H1 (cell line): ENCODE measurements at regions not wholly inside any gene's neighbourhood (a gene's known extent, or its start where the extent isn't known, plus 50 kb on each side); places are given as distances from the start of the nearest gene placed in this dataset.

ENCODE experiments used
- CTCF ChIA-PET: fragments of 300-600 bp; sonication (Branson Sonifier 250); formaldehyde crosslinking; loops from one replicate; lab custom pipeline; 2021; ENCODE audit not compliant: partially characterized antibody; lab: Charles Lee
- POLR2A ChIA-PET: fragments of 300-600 bp; sonication (Branson Sonifier 250); formaldehyde crosslinking; loops from one replicate; lab custom pipeline; 2021; ENCODE audit warnings: inconsistent platforms; ENCODE audit not compliant: partially characterized antibody; lab: Charles Lee
- DNase-seq, 2 experiments: peaks; one replicate each; pipeline versions ENCODE4 v3.0.0 to v3.0.0-alpha.2; 2010 to 2022; ENCODE audit warnings: low spot score in 2 of 2, low read depth in 1 of 2, mixed read lengths in 1 of 2
- FAIRE-seq: peaks from 2 replicates; lab custom pipeline; 2011; peaks lifted over from hg19 to GRCh38; lab: Jason Lieb, UNC
- H2AFZ ChIP-seq: 2 replicates; pipeline ENCODE4 v1.8.1; 2012; ENCODE audit warnings: low read length, inconsistent platforms
- H2AK5ac ChIP-seq: 2 replicates; pipeline ENCODE4 v1.6.1; 2013; ENCODE audit warnings: low read depth, low read length
- H2BK120ac ChIP-seq: replicated peaks from 2 replicates; pipeline ENCODE3; 2013; ENCODE audit warnings: low read depth, low read length, inconsistent platforms
- H2BK12ac ChIP-seq: 2 replicates; pipeline ENCODE4 v1.6.1; 2013; ENCODE audit warnings: low read depth, low read length
- H2BK15ac ChIP-seq: 2 replicates; pipeline ENCODE4 v1.6.1; 2013; ENCODE audit warnings: low read length
- H2BK20ac ChIP-seq: 2 replicates; pipeline ENCODE4 v1.6.1; 2013; ENCODE audit warnings: low read length
- H2BK5ac ChIP-seq: 2 replicates; pipeline ENCODE4 v1.6.1; 2013; ENCODE audit warnings: low read depth, low read length
- H3K14ac ChIP-seq: 2 replicates; pipeline ENCODE4 v1.6.1; 2013; ENCODE audit warnings: inconsistent platforms; ENCODE audit not compliant: insufficient read length
- H3K18ac ChIP-seq: 2 replicates; pipeline ENCODE4 v1.6.1; 2013; ENCODE audit warnings: low read length; ENCODE audit errors: extremely low read depth
- H3K23ac ChIP-seq: 2 replicates; pipeline ENCODE4 v1.6.1; 2013; ENCODE audit warnings: inconsistent platforms; ENCODE audit not compliant: insufficient read length
- H3K23me2 ChIP-seq: 2 replicates; pipeline ENCODE4 v1.6.1; 2013; ENCODE audit warnings: low read depth, low read length
- H3K27ac ChIP-seq: 2 replicates; pipeline ENCODE4 v1.6.1; 2011; ENCODE audit warnings: low read depth, low read length, inconsistent platforms
- H3K27me3 ChIP-seq, 4 experiments: replicated peaks in 1 of 4; 1 replicate in 1 of 4; 2 replicates in 3 of 4; pipeline versions ENCODE4 v1.6.1 to v1.8.1; 2011 to 2013; ENCODE audit warnings: low read length in 3 of 4, mild to moderate bottlenecking in 3 of 4, inconsistent platforms in 2 of 4, mixed read lengths in 2 of 4, moderate library complexity in 1 of 4; ENCODE audit not compliant: control insufficient read depth in 3 of 4, insufficient read depth in 3 of 4; ENCODE audit errors: extremely low read depth in 1 of 4
- H3K36me3 ChIP-seq, 4 experiments: 2 replicates each; pipeline versions ENCODE4 v1.6.1 to v1.8.1; 2011 to 2013; ENCODE audit warnings: mild to moderate bottlenecking in 4 of 4, low read length in 3 of 4, moderate library complexity in 2 of 4, control low read depth in 1 of 4, inconsistent platforms in 1 of 4; ENCODE audit not compliant: insufficient read depth in 4 of 4, control insufficient read depth in 2 of 4
- H3K4ac ChIP-seq: replicated peaks from 2 replicates; pipeline ENCODE3; 2013; ENCODE audit warnings: low read length, low read depth, mixed read lengths, inconsistent platforms; ENCODE audit not compliant: insufficient read length
- H3K4me1 ChIP-seq, 4 experiments: replicated peaks in 1 of 4; 1 replicate in 1 of 4; 2 replicates in 3 of 4; pipeline versions ENCODE4 v1.6.1 to v1.8.1; 2011 to 2013; ENCODE audit warnings: low read length in 3 of 4, inconsistent platforms in 2 of 4, mixed read lengths in 1 of 4; ENCODE audit not compliant: insufficient read depth in 4 of 4, control insufficient read depth in 3 of 4
- H3K4me2 ChIP-seq, 2 experiments: 2 replicates each; pipeline versions ENCODE4 v1.6.1 to v1.8.1; 2011 to 2013; ENCODE audit warnings: low read depth in 2 of 2, low read length in 2 of 2, control low read depth in 1 of 2, inconsistent platforms in 1 of 2, mild to moderate bottlenecking in 1 of 2; ENCODE audit not compliant: insufficient read depth in 1 of 2
- H3K4me3 ChIP-seq, 4 experiments: fragments of 200-600, 300-600 bp in 1 of 4; sonication (generic), shearing (Covaris generic), sonication (Bioruptor Twin) in 1 of 4; 2 replicates each; pipeline versions ENCODE4 v1.5.1 to v1.8.1; 2011 to 2016; ENCODE audit warnings: low read length in 4 of 4, low read depth in 3 of 4, control low read depth in 2 of 4, inconsistent platforms in 2 of 4, mild to moderate bottlenecking in 2 of 4, mixed read lengths in 1 of 4, moderate library complexity in 1 of 4; ENCODE audit not compliant: insufficient read depth in 2 of 4; ENCODE audit errors: extremely low read depth in 1 of 4
- H3K56ac ChIP-seq: replicated peaks from 2 replicates; pipeline ENCODE3; 2013; ENCODE audit warnings: low read depth, mild to moderate bottlenecking, mixed read lengths, low read length, inconsistent platforms; ENCODE audit not compliant: insufficient read length
- H3K79me1 ChIP-seq: 2 replicates; pipeline ENCODE4 v1.6.1; 2013; ENCODE audit warnings: low read depth, low read length, control low read depth
- H3K79me2 ChIP-seq, 2 experiments: 2 replicates each; pipeline versions ENCODE4 v1.6.1 to v1.8.1; 2012 to 2013; ENCODE audit warnings: low read length in 2 of 2, mild to moderate bottlenecking in 2 of 2, inconsistent platforms in 1 of 2; ENCODE audit not compliant: insufficient read depth in 2 of 2, control insufficient read depth in 1 of 2
- H3K9ac ChIP-seq, 4 experiments: replicated peaks in 1 of 4; 1 replicate in 1 of 4; 2 replicates in 3 of 4; pipeline versions ENCODE4 v1.6.1 to v1.8.1; 2011 to 2013; ENCODE audit warnings: low read depth in 3 of 4, low read length in 3 of 4, control low read depth in 2 of 4, mild to moderate bottlenecking in 2 of 4, moderate library complexity in 2 of 4, inconsistent platforms in 1 of 4; ENCODE audit errors: extremely low read depth in 1 of 4
- H3K9me3 ChIP-seq, 2 experiments: 2 replicates each; pipeline versions ENCODE4 v1.6.1 to v1.8.1; 2012 to 2013; ENCODE audit warnings: mild to moderate bottlenecking in 2 of 2, moderate library complexity in 2 of 2, control low read depth in 1 of 2, inconsistent platforms in 1 of 2, low read depth in 1 of 2, low read length in 1 of 2, mixed read lengths in 1 of 2; ENCODE audit not compliant: insufficient read depth in 2 of 2
- H4K20me1 ChIP-seq, 2 experiments: replicated peaks in 1 of 2; 2 replicates each; pipeline versions ENCODE3 to v1.8.1; 2011 to 2013; ENCODE audit warnings: inconsistent platforms in 2 of 2, low read length in 2 of 2, mild to moderate bottlenecking in 1 of 2; ENCODE audit not compliant: insufficient read depth in 2 of 2, control insufficient read depth in 1 of 2
- H4K5ac ChIP-seq: 2 replicates; pipeline ENCODE4 v1.6.1; 2013; ENCODE audit warnings: low read length, low read depth, mixed read lengths, inconsistent platforms; ENCODE audit not compliant: insufficient read length
- H4K8ac ChIP-seq: 2 replicates; pipeline ENCODE4 v1.8.0; 2013; ENCODE audit warnings: mild to moderate bottlenecking, moderate library complexity, low read length, inconsistent platforms; ENCODE audit not compliant: insufficient read depth; ENCODE audit errors: extremely low read depth
- H4K91ac ChIP-seq: replicated peaks from 2 replicates; pipeline ENCODE3; 2013; ENCODE audit warnings: low read length, mixed read lengths, inconsistent platforms; ENCODE audit not compliant: insufficient read length
- CBX8 ChIP-seq: fragments of 300-800, 300-1000 bp; sonication (generic); IDR thresholded peaks from 2 replicates; pipeline ENCODE4 v1.7.1; 2016; ENCODE audit warnings: low read depth, low read length, borderline replicate concordance
- CREB1 ChIP-seq: IDR thresholded peaks from 2 replicates; pipeline ENCODE4 v1.6.1; 2012; ENCODE audit warnings: inconsistent platforms
- CTBP2 ChIP-seq: IDR thresholded peaks from 2 replicates; pipeline ENCODE4 v1.7.0; 2011; ENCODE audit warnings: borderline replicate concordance, mild to moderate bottlenecking, moderate library complexity, mixed read lengths, low read length; ENCODE audit not compliant: insufficient read depth, insufficient read length
- E2F6 ChIP-seq: IDR thresholded peaks from 2 replicates; pipeline ENCODE4 v1.6.1; 2012; ENCODE audit warnings: inconsistent platforms
- GABPA ChIP-seq: IDR thresholded peaks from 2 replicates; pipeline ENCODE4 v1.6.1; 2011; ENCODE audit warnings: mild to moderate bottlenecking, low read length, moderate library complexity, borderline replicate concordance; ENCODE audit not compliant: insufficient read depth
- KDM1A ChIP-seq: fragments of 200-600, 300-600 bp; sonication (generic); IDR thresholded peaks from 2 replicates; pipeline ENCODE4 v1.7.1; 2016; ENCODE audit warnings: mild to moderate bottlenecking, low read length, borderline replicate concordance
- KDM4A ChIP-seq: IDR thresholded peaks from one replicate; pipeline ENCODE4 v1.7.1; 2012; ENCODE audit warnings: low read depth, mild to moderate bottlenecking, moderate library complexity, low read length, inconsistent platforms; ENCODE audit not compliant: severe bottlenecking
- POLR2A ChIP-seq, 2 experiments: IDR thresholded peaks; 1 replicate in 1 of 2; 2 replicates in 1 of 2; pipeline ENCODE4 v1.6.1; 2011; ENCODE audit warnings: low read depth in 2 of 2, low read length in 2 of 2, mild to moderate bottlenecking in 2 of 2; ENCODE audit errors: control extremely low read depth in 1 of 2
- RXRA ChIP-seq: IDR thresholded peaks from 2 replicates; pipeline ENCODE4 v1.6.1; 2011; ENCODE audit warnings: low read depth, mild to moderate bottlenecking, low read length, moderate library complexity; ENCODE audit not compliant: insufficient read depth
- SIRT6 ChIP-seq: IDR thresholded peaks from one replicate; pipeline ENCODE4 v1.7.1; 2012; ENCODE audit warnings: low read length, inconsistent platforms
- SIX5 ChIP-seq: IDR thresholded peaks from 2 replicates; pipeline ENCODE4 v1.6.1; 2011; ENCODE audit warnings: mild to moderate bottlenecking, low read depth, low read length
- SP2 ChIP-seq: IDR thresholded peaks from 2 replicates; pipeline ENCODE4 v1.6.1; 2012; ENCODE audit warnings: mild to moderate bottlenecking, low read length, inconsistent platforms
- TAF1 ChIP-seq: IDR thresholded peaks from 2 replicates; pipeline ENCODE4 v1.6.1; 2011; ENCODE audit warnings: mild to moderate bottlenecking, low read depth, low read length
- TAF7 ChIP-seq: optimal IDR thresholded peaks from 2 replicates; pipeline ENCODE3; 2011; ENCODE audit warnings: low read depth, mild to moderate bottlenecking, inconsistent platforms, low read length, moderate library complexity, borderline replicate concordance

- TF ChIP-seq SIRT6 (no peak), TAF7 (no peak)
Observed at GRCh38 chr6:26300828-26301227, 64.2 kb upstream of the BTN3A2 start (continued).

DNA sequence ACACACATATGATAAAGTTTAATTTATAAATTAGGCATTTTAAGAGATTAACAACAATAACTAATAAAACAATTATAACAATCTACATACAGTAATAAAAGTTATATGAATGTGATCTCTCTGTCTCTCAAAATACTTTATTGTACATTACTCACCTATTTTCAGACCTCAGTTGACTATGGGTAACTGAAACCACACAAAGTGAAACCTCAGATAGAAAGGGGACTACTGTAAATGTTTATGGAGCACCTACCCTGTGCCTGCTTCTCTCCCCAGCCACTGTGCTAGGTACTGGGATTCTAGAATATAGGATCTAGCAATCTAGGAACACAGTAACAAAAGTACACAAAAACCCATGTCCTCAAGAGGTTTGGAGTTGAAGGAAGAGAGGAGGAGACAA is 63.4 kb upstream of the BTN3A2 start:
- no peak overlapping the region for H3K23ac ChIP-seq
- H3K4ac ChIP-seq, result no peak overlapping the region
- ChIA-PET POLR2A (interaction anchor here (3.1 kb wide), 1 partner anchor 17 kb away, joined by 19 read pairs; a partner anchor contains a TSS), CTCF (no interaction called here)
- peaks cover 0 to 3% (median 1%) of the 10 kb centered on the region in 4 experiments; a peak in 3 of 7 replicates for H3K4me1 ChIP-seq
- H3K9ac ChIP-seq, result no peak overlapping the region
- H2BK20ac ChIP-seq, result no peak overlapping the region
- no peak overlapping the region for H2AK5ac ChIP-seq
- H4K91ac ChIP-seq, result no peak overlapping the region
- no peak overlapping the region for H3K18ac ChIP-seq
- H4K8ac ChIP-seq, result no peak overlapping the region
- H4K20me1 ChIP-seq, result no peaks in the 10 kb centered on the region
- no peak overlapping the region for H2BK120ac ChIP-seq
- H3K27me3 ChIP-seq, result no peaks in the 10 kb centered on the region
- peaks cover 9% of the 10 kb centered on the region for H3K23me2 ChIP-seq
- no peak overlapping the region for H3K4me2 ChIP-seq
- no peak overlapping the region for H2BK15ac ChIP-seq
- H3K27ac ChIP-seq, result no peak overlapping the region
- H3K9me3 ChIP-seq, result no peaks in the 10 kb centered on the region
- no peak overlapping the region for H2BK5ac ChIP-seq
- H3K4me3 ChIP-seq, result no peak overlapping the region
- no peaks in the 10 kb centered on the region for H3K79me1 ChIP-seq
- no peak overlapping the region for H2AFZ ChIP-seq
- H3K56ac ChIP-seq, result no peak overlapping the region
- no peaks in the 10 kb centered on the region for H3K36me3 ChIP-seq
- no peak overlapping the region for H3K14ac ChIP-seq
- FAIRE-seq (no peak), DNase-seq (no peak)
- no peak overlapping the region for H4K5ac ChIP-seq
- no peaks in the 10 kb centered on the region for H3K79me2 ChIP-seq
- no peak overlapping the region for H2BK12ac ChIP-seq
- TF ChIP-seq CREB1 (no peak), TAF1 (no peak), CBX8 (no peak), POLR2A (IDR thresholded peaks at IDR 0.05; ENCODE audit: control extremely low read depth in 1 of 2, low read depth in 2 of 2, low read length in 2 of 2) (no peak), RXRA (no peak), SP2 (no peak), CTBP2 (no peak), KDM4A (no peak), GABPA (no peak), SIX5 (no peak), E2F6 (no peak), TAF7 (no peak), KDM1A (no peak)
